PC-3 (cell line): ENCODE measurements at regions not wholly inside any gene's neighbourhood (a gene's known extent, or its start where the extent isn't known, plus 50 kb on each side); places are given as distances from the start of the nearest gene placed in this dataset.

Experiments
- ATAC-seq: fragments of 200-7000 bp; cut with Tn5 transposase; 2 replicates; pipeline ENCODE4 v1.9.1; 2020; ENCODE audit warnings: mild to moderate bottlenecking, moderate library complexity
- BruUV-seq: library from RNA; stranded (reverse); fragments of 400-500 nt; replicated peaks from 2 replicates; lab custom pipeline; 2021; lab: Mats Ljungman, UMichigan
- CTCF ChIA-PET: fragments of 300-600 bp; sonication (Branson Sonifier 250); formaldehyde crosslinking; loops from one replicate; lab custom pipeline; 2022; ENCODE audit warnings: antibody characterized with exemption; lab: Charles Lee
- POLR2A ChIA-PET: fragments of 300-600 bp; sonication (Branson Sonifier 250); formaldehyde crosslinking; loops from one replicate; lab custom pipeline; 2022; ENCODE audit warnings: antibody characterized with exemption; ENCODE audit not compliant: unreplicated experiment; lab: Charles Lee
- DNase-seq: peaks from one replicate; pipeline ENCODE4 v3.0.0-alpha.2; 2015
- H2AFZ ChIP-seq: fragments of 300-600 bp; sonication (generic); 2 replicates; pipeline ENCODE4 v1.6.0; 2016; ENCODE audit warnings: antibody characterized with exemption, low read length
- H3F3A ChIP-seq: fragments of 300-600 bp; sonication (generic); one replicate; pipeline ENCODE4 v1.6.0; 2017; ENCODE audit warnings: antibody characterized with exemption, low read length, control low read depth, mild to moderate bottlenecking; ENCODE audit not compliant: unreplicated experiment
- H3K27ac ChIP-seq: fragments of 300-600 bp; sonication (generic); 2 replicates; pipeline ENCODE4 v1.5.1; 2016; ENCODE audit warnings: mild to moderate bottlenecking, low read length
- H3K27me3 ChIP-seq: fragments of 300-600 bp; sonication (generic); 2 replicates; pipeline ENCODE4 v1.6.1; 2016; ENCODE audit warnings: low read length, mixed read lengths
- H3K36me3 ChIP-seq: fragments of 300-600 bp; sonication (generic); 2 replicates; pipeline ENCODE4 v1.6.1; 2016; ENCODE audit warnings: low read depth, mixed run types, low read length, mixed read lengths
- H3K4me1 ChIP-seq: fragments of 300-600 bp; sonication (generic); 2 replicates; pipeline ENCODE4 v1.5.1; 2016; ENCODE audit warnings: low read length; ENCODE audit not compliant: insufficient read depth
- H3K4me2 ChIP-seq: fragments of 300-600 bp; sonication (generic); 2 replicates; pipeline ENCODE4 v1.6.0; 2016; ENCODE audit warnings: low read length
- H3K4me3 ChIP-seq: fragments of 300-600 bp; sonication (generic); 2 replicates; pipeline ENCODE4 v1.5.1; 2016; ENCODE audit warnings: mild to moderate bottlenecking, low read length, mixed read lengths
- H3K79me2 ChIP-seq: fragments of 300-600 bp; sonication (generic); 2 replicates; pipeline ENCODE4 v1.6.1; 2017; ENCODE audit warnings: low read length, mixed read lengths
- H3K9ac ChIP-seq: fragments of 300-600 bp; sonication (generic); 2 replicates; pipeline ENCODE4 v1.6.0; 2016; ENCODE audit warnings: mild to moderate bottlenecking, low read length
- H3K9me2 ChIP-seq: fragments of 300-600 bp; sonication (generic); replicated peaks from 2 replicates; pipeline ENCODE4 v1.6.1; 2016; ENCODE audit warnings: mixed run types, low read length, mixed read lengths
- H3K9me3 ChIP-seq: fragments of 300-600 bp; sonication (generic); 2 replicates; pipeline ENCODE4 v1.6.1; 2016; ENCODE audit warnings: low read length, mixed read lengths
- H4K20me1 ChIP-seq: fragments of 300-600 bp; sonication (generic); 2 replicates; pipeline ENCODE4 v1.6.1; 2016; ENCODE audit warnings: low read length, mixed read lengths
- EZH2 ChIP-seq: fragments of 300-600 bp; sonication (generic); IDR thresholded peaks from one replicate; pipeline ENCODE4 v1.6.1; 2017; ENCODE audit warnings: antibody characterized with exemption, mild to moderate bottlenecking, low read length; ENCODE audit not compliant: unreplicated experiment
- EZH2phosphoT487 ChIP-seq: fragments of 300-600 bp; sonication (generic); IDR thresholded peaks from 2 replicates; pipeline ENCODE4 v1.6.1; 2018; ENCODE audit warnings: mild to moderate bottlenecking, antibody characterized with exemption, low read length, borderline replicate concordance
- intact Hi-C: fragments of 100-400 bp; cut with micrococcal nuclease; formaldehyde crosslinking; loops from 2 replicates; pipeline ENCODE4 v1.9.0; 2023
- TF ChIP-seq, protein P1 (sequence below): fragments of 300-600 bp; sonication (generic); conservative IDR thresholded peaks from 2 replicates; pipeline ENCODE4 v1.5.1; 2017; ENCODE audit warnings: antibody characterized with exemption, low read depth, mild to moderate bottlenecking, low read length

- no peak for DNase-seq
- CTCF ChIA-PET, result no interaction called here
- BruUV-seq, result no TSS peak
Measured at GRCh38 chr3:187947927-187948682, 202.8 kb upstream of the BCL6 start.

DNA sequence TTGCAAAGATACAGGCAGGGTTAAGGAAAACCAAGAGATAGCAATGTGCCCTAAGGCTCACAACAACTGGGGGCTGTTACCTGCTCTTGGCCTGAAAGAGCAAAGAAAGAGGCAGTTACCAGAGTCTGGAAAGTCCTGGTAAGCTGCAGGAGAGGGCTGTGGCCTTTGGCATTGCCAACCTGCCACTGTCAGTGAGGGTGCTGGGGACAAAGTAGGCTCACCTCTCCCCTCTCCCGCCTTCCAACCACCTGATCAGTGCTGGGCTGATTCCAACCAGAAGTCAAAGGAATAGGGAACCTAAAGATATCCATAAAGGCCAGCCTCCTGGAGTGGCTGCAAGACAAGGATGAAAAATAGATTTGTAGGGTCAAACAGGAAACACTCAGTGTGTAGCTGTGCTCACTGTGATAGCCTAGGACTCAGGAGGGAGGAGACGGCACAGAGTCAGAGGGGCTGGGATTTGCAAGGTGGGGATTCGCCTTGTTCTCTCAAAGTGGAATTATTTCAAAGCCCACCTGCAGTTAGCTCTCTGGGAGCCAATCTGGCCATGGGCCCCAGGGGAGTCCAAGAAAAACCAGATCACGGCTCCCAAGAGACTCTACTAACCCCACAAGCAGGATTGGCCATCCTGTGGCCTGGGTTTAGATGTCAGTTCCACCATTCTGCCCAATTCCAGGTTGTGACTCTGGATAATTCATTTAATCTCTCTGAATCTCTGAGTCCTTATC, 204.0 kb upstream of the BCL6 start:
- Histone ChIP-seq H3K27me3 (no peaks in the 10 kb centered on the region), H3K79me2 (no peaks in the 10 kb centered on the region), H4K20me1 (no peaks in the 10 kb centered on the region), H3K4me3 (no peak overlapping the region), H3K9ac (no peak overlapping the region), H2AFZ (no peak overlapping the region), H3F3A (no peaks in the 10 kb centered on the region), H3K4me1 (peaks cover 28% of the 10 kb centered on the region), H3K27ac (no peak overlapping the region), H3K9me3 (no peaks in the 10 kb centered on the region), H3K4me2 (no peak overlapping the region), H3K36me3 (no peaks in the 10 kb centered on the region), H3K9me2 (no peaks in the 10 kb centered on the region)
- ATAC-seq, result no peak
- POLR2A ChIA-PET, result no interaction called here
- no TSS peak for BruUV-seq
- DNase-seq, result no peak
- CTCF ChIA-PET, result no interaction called here
- TF ChIP-seq EZH2phosphoT487 (no peak), EZH2 (no peak)
- intact Hi-C loops, result no loop called here

More at GRCh38 chr3:187947927-187948682, 202.8 kb upstream of the BCL6 start:
- Histone ChIP-seq H3K4me3 (no peak overlapping the region), H3F3A (no peaks in the 10 kb centered on the region), H2AFZ (no peak overlapping the region), H3K9ac (no peak overlapping the region), H3K36me3 (no peaks in the 10 kb centered on the region), H3K27me3 (no peaks in the 10 kb centered on the region), H3K9me3 (no peaks in the 10 kb centered on the region), H3K27ac (no peak overlapping the region), H4K20me1 (no peaks in the 10 kb centered on the region), H3K4me1 (peaks cover 38% of the 10 kb centered on the region), H3K79me2 (no peaks in the 10 kb centered on the region), H3K9me2 (no peaks in the 10 kb centered on the region), H3K4me2 (no peak overlapping the region)
- TF ChIP-seq, protein P1, sequence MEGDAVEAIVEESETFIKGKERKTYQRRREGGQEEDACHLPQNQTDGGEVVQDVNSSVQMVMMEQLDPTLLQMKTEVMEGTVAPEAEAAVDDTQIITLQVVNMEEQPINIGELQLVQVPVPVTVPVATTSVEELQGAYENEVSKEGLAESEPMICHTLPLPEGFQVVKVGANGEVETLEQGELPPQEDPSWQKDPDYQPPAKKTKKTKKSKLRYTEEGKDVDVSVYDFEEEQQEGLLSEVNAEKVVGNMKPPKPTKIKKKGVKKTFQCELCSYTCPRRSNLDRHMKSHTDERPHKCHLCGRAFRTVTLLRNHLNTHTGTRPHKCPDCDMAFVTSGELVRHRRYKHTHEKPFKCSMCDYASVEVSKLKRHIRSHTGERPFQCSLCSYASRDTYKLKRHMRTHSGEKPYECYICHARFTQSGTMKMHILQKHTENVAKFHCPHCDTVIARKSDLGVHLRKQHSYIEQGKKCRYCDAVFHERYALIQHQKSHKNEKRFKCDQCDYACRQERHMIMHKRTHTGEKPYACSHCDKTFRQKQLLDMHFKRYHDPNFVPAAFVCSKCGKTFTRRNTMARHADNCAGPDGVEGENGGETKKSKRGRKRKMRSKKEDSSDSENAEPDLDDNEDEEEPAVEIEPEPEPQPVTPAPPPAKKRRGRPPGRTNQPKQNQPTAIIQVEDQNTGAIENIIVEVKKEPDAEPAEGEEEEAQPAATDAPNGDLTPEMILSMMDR, result no peak
- TF ChIP-seq EZH2phosphoT487, result no peak
- TF ChIP-seq EZH2, result no peak
- intact Hi-C loops, result no loop called here
- POLR2A ChIA-PET, result no interaction called here
- no peak for ATAC-seq

DNA sequence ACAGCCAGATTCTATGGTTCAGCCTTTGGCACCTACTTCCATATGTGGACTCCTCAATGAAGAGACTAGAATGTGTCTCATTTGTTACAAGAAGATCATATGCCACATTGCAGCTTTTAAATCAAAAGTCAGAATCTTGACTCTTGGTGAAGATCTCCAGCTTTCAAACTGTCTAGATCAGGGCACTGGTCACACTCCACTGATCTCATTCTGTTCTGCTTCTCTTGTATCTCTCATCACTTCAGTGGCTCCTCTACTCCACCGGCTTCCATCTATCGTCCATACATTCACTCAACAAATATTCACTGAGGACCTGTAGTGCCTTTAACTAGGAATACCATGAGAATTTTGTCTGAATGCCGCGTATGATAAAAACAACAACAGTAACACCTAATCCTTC, 203.3 kb upstream of the LPP start:
- H3K79me2 ChIP-seq, result no peaks in the 10 kb centered on the region
- H3F3A ChIP-seq, result no peaks in the 10 kb centered on the region
- intact Hi-C loops, result no loop called here
- H3K4me3 ChIP-seq, result no peak overlapping the region
- H3K27ac ChIP-seq, result no peak overlapping the region
- no peak for ATAC-seq
- TF ChIP-seq, protein P1, result no peak
- no peak for TF ChIP-seq EZH2phosphoT487
- TF ChIP-seq EZH2, result no peak
- no peak overlapping the region for H3K9ac ChIP-seq
- no peaks in the 10 kb centered on the region for H3K36me3 ChIP-seq
- H3K9me3 ChIP-seq, result no peaks in the 10 kb centered on the region
- H4K20me1 ChIP-seq, result no peaks in the 10 kb centered on the region
- H3K4me1 ChIP-seq, result peaks cover 24% of the 10 kb centered on the region
- CTCF ChIA-PET, result interaction anchor here (0.6 kb wide), 1 partner anchor 89 kb away, joined by 3 read pairs; no protein-coding TSS in a partner anchor
- POLR2A ChIA-PET, result no interaction called here
- H3K27me3 ChIP-seq, result no peaks in the 10 kb centered on the region
- no peak overlapping the region for H2AFZ ChIP-seq
- no peaks in the 10 kb centered on the region for H3K9me2 ChIP-seq
- no peak for DNase-seq
- BruUV-seq, result no TSS peak
- H3K4me2 ChIP-seq, result no peak overlapping the region
